H9 (cell line): ENCODE measurements at regions not wholly inside any gene's neighbourhood (a gene's known extent, or its start where the extent isn't known, plus 50 kb on each side); places are given as distances from the start of the nearest gene placed in this dataset.

ENCODE experiments used
- DNase-seq: peaks from one replicate; pipeline ENCODE4 v3.0.0-alpha.2; 2017
- H2AFZ ChIP-seq: one replicate; pipeline ENCODE4 v1.6.1; 2013; ENCODE audit warnings: mild to moderate bottlenecking, low read length, control low read depth, moderate library complexity
- H2AK5ac ChIP-seq: 2 replicates; pipeline ENCODE4 v1.6.1; 2013; ENCODE audit warnings: low read length, control low read depth, mixed read lengths; ENCODE audit not compliant: insufficient read length
- H2BK120ac ChIP-seq: one replicate; pipeline ENCODE4 v1.6.1; 2013; ENCODE audit warnings: low read depth, mild to moderate bottlenecking, low read length, control low read depth, inconsistent platforms; ENCODE audit not compliant: poor library complexity, severe bottlenecking
- H2BK12ac ChIP-seq: 2 replicates; pipeline ENCODE4 v1.6.1; 2013; ENCODE audit warnings: low read length, control low read depth, mixed read lengths, low read depth; ENCODE audit not compliant: insufficient read length
- H2BK15ac ChIP-seq: 2 replicates; pipeline ENCODE4 v1.6.1; 2013; ENCODE audit warnings: low read depth, low read length, control low read depth
- H2BK20ac ChIP-seq: one replicate; pipeline ENCODE4 v1.6.1; 2013; ENCODE audit warnings: low read depth, mild to moderate bottlenecking, low read length, control low read depth, inconsistent platforms; ENCODE audit not compliant: poor library complexity, severe bottlenecking
- H2BK5ac ChIP-seq: 2 replicates; pipeline ENCODE4 v1.6.1; 2013; ENCODE audit warnings: low read length, control low read depth, mixed read lengths; ENCODE audit not compliant: insufficient read length
- H3K14ac ChIP-seq: 2 replicates; pipeline ENCODE4 v1.6.1; 2013; ENCODE audit warnings: low read length, control low read depth; ENCODE audit not compliant: insufficient read depth
- H3K18ac ChIP-seq: 2 replicates; pipeline ENCODE4 v1.6.1; 2013; ENCODE audit warnings: low read depth, mild to moderate bottlenecking, mixed read lengths, low read length, control low read depth; ENCODE audit not compliant: insufficient read length
- H3K23ac ChIP-seq: 2 replicates; pipeline ENCODE4 v1.6.1; 2013; ENCODE audit warnings: low read length, control low read depth, mixed read lengths, low read depth; ENCODE audit not compliant: insufficient read length
- H3K23me2 ChIP-seq: 2 replicates; pipeline ENCODE4 v1.6.1; 2013; ENCODE audit warnings: low read depth, mild to moderate bottlenecking, mixed read lengths, low read length, control low read depth; ENCODE audit not compliant: insufficient read length, poor library complexity, severe bottlenecking
- H3K27ac ChIP-seq: 2 replicates; pipeline ENCODE4 v1.5.1; 2013; ENCODE audit warnings: low read length, control low read depth, mixed read lengths, low read depth; ENCODE audit not compliant: insufficient read length
- H3K27me3 ChIP-seq: 2 replicates; pipeline ENCODE4 v1.6.1; 2013; ENCODE audit warnings: low read length, control low read depth, inconsistent platforms; ENCODE audit not compliant: insufficient read depth
- H3K4ac ChIP-seq: 2 replicates; pipeline ENCODE4 v1.6.1; 2013; ENCODE audit warnings: low read depth, mild to moderate bottlenecking, control low read depth, inconsistent platforms, low read length, moderate library complexity
- H3K4me1 ChIP-seq: 2 replicates; pipeline ENCODE4 v1.6.1; 2013; ENCODE audit warnings: low read length, control low read depth, inconsistent platforms; ENCODE audit not compliant: insufficient read depth
- H3K4me2 ChIP-seq: 2 replicates; pipeline ENCODE4 v1.6.1; 2013; ENCODE audit warnings: low read length, control low read depth, mixed read lengths; ENCODE audit not compliant: insufficient read length, insufficient read depth
- H3K56ac ChIP-seq: 2 replicates; pipeline ENCODE4 v1.6.1; 2013; ENCODE audit warnings: low read depth, mild to moderate bottlenecking, mixed read lengths, low read length, control low read depth; ENCODE audit not compliant: insufficient read length
- H3K79me1 ChIP-seq: 2 replicates; pipeline ENCODE4 v1.6.1; 2013; ENCODE audit warnings: low read depth, mild to moderate bottlenecking, moderate library complexity, low read length, control low read depth, inconsistent platforms; ENCODE audit not compliant: insufficient read depth, poor library complexity, severe bottlenecking
- H3K79me2 ChIP-seq: 2 replicates; pipeline ENCODE4 v1.6.1; 2013; ENCODE audit warnings: low read length, control low read depth, inconsistent platforms; ENCODE audit not compliant: insufficient read depth
- H3K9ac ChIP-seq: 2 replicates; pipeline ENCODE4 v1.6.1; 2013; ENCODE audit warnings: low read length, control low read depth, mixed read lengths; ENCODE audit not compliant: insufficient read length; ENCODE audit errors: extremely low read depth
- H3K9me3 ChIP-seq: one replicate; pipeline ENCODE4 v1.6.1; 2013; ENCODE audit warnings: low read depth, low read length, inconsistent platforms; ENCODE audit not compliant: control insufficient read depth
- H3T11ph ChIP-seq: one replicate; pipeline ENCODE4 v1.6.1; 2013; ENCODE audit warnings: mild to moderate bottlenecking, low read length, control low read depth, inconsistent platforms
- H4K20me1 ChIP-seq: one replicate; pipeline ENCODE4 v1.6.1; 2013; ENCODE audit not compliant: control insufficient read depth, insufficient read length, insufficient read depth
- H4K5ac ChIP-seq: 2 replicates; pipeline ENCODE4 v1.6.1; 2013; ENCODE audit warnings: low read depth, mild to moderate bottlenecking, mixed read lengths, low read length, control low read depth; ENCODE audit not compliant: insufficient read length
- H4K8ac ChIP-seq: replicated peaks from 2 replicates; pipeline ENCODE4 v1.6.1; 2013; ENCODE audit warnings: low read length, control low read depth, mixed read lengths, low read depth; ENCODE audit not compliant: insufficient read length
- H4K91ac ChIP-seq: 2 replicates; pipeline ENCODE4 v1.6.1; 2013; ENCODE audit warnings: low read depth, mild to moderate bottlenecking, moderate library complexity, mixed read lengths, low read length, control low read depth; ENCODE audit not compliant: insufficient read length
- H3K27ac Mint-ChIP-seq, 3 experiments: 2 replicates in 2 of 3; 3 replicates in 1 of 3; pipeline ENCODE4 v1.8.0; 2020 to 2021; ENCODE audit warnings: mixed read lengths in 3 of 3, mild to moderate bottlenecking in 1 of 3, moderate library complexity in 1 of 3
- H3K27me3 Mint-ChIP-seq: 2 replicates; pipeline ENCODE4 v1.8.0; 2021; ENCODE audit warnings: low read depth, mild to moderate bottlenecking, moderate library complexity, mixed read lengths
- H3K36me3 Mint-ChIP-seq, 3 experiments: 2 replicates in 2 of 3; 3 replicates in 1 of 3; pipeline ENCODE4 v1.8.0; 2020 to 2021; ENCODE audit warnings: low read depth in 3 of 3, mixed read lengths in 3 of 3; ENCODE audit not compliant: insufficient read depth in 1 of 3
- H3K4me1 Mint-ChIP-seq, 2 experiments: 2 replicates each; pipeline ENCODE4 v1.8.0; 2020; ENCODE audit warnings: mixed read lengths in 2 of 2
- H3K4me3 Mint-ChIP-seq, 2 experiments: 2 replicates in 1 of 2; 3 replicates in 1 of 2; pipeline ENCODE4 v1.8.0; 2020 to 2021; ENCODE audit warnings: mild to moderate bottlenecking in 2 of 2, mixed read lengths in 2 of 2, moderate library complexity in 1 of 2
- H3K9me3 Mint-ChIP-seq, 2 experiments: 2 replicates in 1 of 2; 3 replicates in 1 of 2; pipeline ENCODE4 v1.8.0; 2020; ENCODE audit warnings: mild to moderate bottlenecking in 2 of 2, mixed read lengths in 2 of 2, moderate library complexity in 1 of 2
- WGBS: extraction: QIAGEN DNeasy Blood & Tissue Kit; methylation state at CpG from one replicate; pipeline ENCODE4 v1.1.7; 2013; ENCODE audit warnings: missing lambda C conversion rate, low lambda C conversion rate, mixed read lengths; ENCODE audit not compliant: insufficient read length; ENCODE audit errors: extremely low coverage; 5-methylcytosine and 5-hydroxymethylcytosine counted together
- TF ChIP-seq, protein P1 (sequence below): fragments of 200-600 bp; sonication (generic); conservative IDR thresholded peaks from 3 replicates; pipeline ENCODE4 v1.8.0; 2021; ENCODE audit warnings: antibody characterized with exemption, mild to moderate bottlenecking

- Mint-ChIP-seq H3K36me3 (no peaks in the 10 kb centered on the region; a peak in 2 of 7 replicates), H3K27me3 (no peaks in the 10 kb centered on the region; the same call in 1 of the 2 replicates), H3K4me3 (no peak overlapping the region), H3K4me1 (peaks cover 18 to 23% of the 10 kb centered on the region in 2 experiments), H3K27ac (no peak overlapping the region), H3K9me3 (peaks cover 0 to 3% of the 10 kb centered on the region in 2 experiments; a peak in 1 of 5 replicates)
- Histone ChIP-seq H4K5ac (no peak overlapping the region), H3K27ac (no peak overlapping the region), H3T11ph (no peak overlapping the region), H2BK15ac (no peak overlapping the region), H3K23me2 (no peaks in the 10 kb centered on the region), H3K79me1 (no peaks in the 10 kb centered on the region), H2BK5ac (no peak overlapping the region), H3K56ac (no peak overlapping the region), H3K79me2 (no peaks in the 10 kb centered on the region), H2AK5ac (no peak overlapping the region), H3K23ac (no peak overlapping the region), H3K14ac (no peak overlapping the region), H4K8ac (no peak overlapping the region), H3K4ac (no peak overlapping the region), H2AFZ (no peak overlapping the region), H4K91ac (no peak overlapping the region), H2BK12ac (no peak overlapping the region), H3K4me2 (no peak overlapping the region), H3K27me3 (no peaks in the 10 kb centered on the region), H3K18ac (peak overlapping the region; percentile 61), H4K20me1 (no peaks in the 10 kb centered on the region), H3K9ac (no peak overlapping the region), H3K9me3 (no peaks in the 10 kb centered on the region), H2BK20ac (no peak overlapping the region), H3K4me1 (no peaks in the 10 kb centered on the region), H2BK120ac (no peak overlapping the region)
- TF ChIP-seq, protein P1, sequence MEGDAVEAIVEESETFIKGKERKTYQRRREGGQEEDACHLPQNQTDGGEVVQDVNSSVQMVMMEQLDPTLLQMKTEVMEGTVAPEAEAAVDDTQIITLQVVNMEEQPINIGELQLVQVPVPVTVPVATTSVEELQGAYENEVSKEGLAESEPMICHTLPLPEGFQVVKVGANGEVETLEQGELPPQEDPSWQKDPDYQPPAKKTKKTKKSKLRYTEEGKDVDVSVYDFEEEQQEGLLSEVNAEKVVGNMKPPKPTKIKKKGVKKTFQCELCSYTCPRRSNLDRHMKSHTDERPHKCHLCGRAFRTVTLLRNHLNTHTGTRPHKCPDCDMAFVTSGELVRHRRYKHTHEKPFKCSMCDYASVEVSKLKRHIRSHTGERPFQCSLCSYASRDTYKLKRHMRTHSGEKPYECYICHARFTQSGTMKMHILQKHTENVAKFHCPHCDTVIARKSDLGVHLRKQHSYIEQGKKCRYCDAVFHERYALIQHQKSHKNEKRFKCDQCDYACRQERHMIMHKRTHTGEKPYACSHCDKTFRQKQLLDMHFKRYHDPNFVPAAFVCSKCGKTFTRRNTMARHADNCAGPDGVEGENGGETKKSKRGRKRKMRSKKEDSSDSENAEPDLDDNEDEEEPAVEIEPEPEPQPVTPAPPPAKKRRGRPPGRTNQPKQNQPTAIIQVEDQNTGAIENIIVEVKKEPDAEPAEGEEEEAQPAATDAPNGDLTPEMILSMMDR, result no peak
- no CpG with 5 or more reads among the region's 6 CpGs for WGBS
- no peak for DNase-seq
Measured at GRCh38 chr12:5268424-5269210, 163.3 kb upstream of the NTF3 start.
